ENCODE measurements at regions not wholly inside any gene's neighbourhood (a gene's known extent, or its start where the extent isn't known, plus 50 kb on each side); places are given as distances from the start of the nearest gene placed in this dataset.

GRCh38 chr10:108051218-108051617, 886.7 kb upstream of the SORCS1 start:
- intact Hi-C loops (cut with DNase I), result no loop called here
- Histone ChIP-seq H3K27ac (no peak overlapping the region), H3K4me1 (no peaks in the 10 kb centered on the region), H3K27me3 (no peaks in the 10 kb centered on the region), H3K36me3 (no peaks in the 10 kb centered on the region), H3K9ac (ENCODE audit: low read depth in 2 of 2, low read length in 2 of 2) (no peak overlapping the region), H3K9me3 (no peaks in the 10 kb centered on the region), H3K4me3 (no peak overlapping the region)
- DNase-seq, result no peak
- no peak for TF ChIP-seq CTCF (IDR thresholded peaks at IDR 0.05)

GRCh38 chr10:108050626-108051025, 886.1 kb upstream of the SORCS1 start:
- Histone ChIP-seq H3K36me3 (no peaks in the 10 kb centered on the region), H3K4me3 (no peak overlapping the region), H3K9ac (ENCODE audit: low read depth in 2 of 2, low read length in 2 of 2) (no peak overlapping the region), H3K27ac (no peak overlapping the region), H3K4me1 (no peaks in the 10 kb centered on the region), H3K9me3 (no peaks in the 10 kb centered on the region), H3K27me3 (no peaks in the 10 kb centered on the region)
- TF ChIP-seq CTCF (IDR thresholded peaks at IDR 0.05), result no peak
- no peak for DNase-seq
- intact Hi-C loops (cut with DNase I), result no loop called here

GRCh38 chr10:108049668-108050067, 885.2 kb upstream of the SORCS1 start:
- no peak for DNase-seq
- Histone ChIP-seq H3K9me3 (no peaks in the 10 kb centered on the region), H3K9ac (ENCODE audit: low read depth in 2 of 2, low read length in 2 of 2) (no peak overlapping the region), H3K27me3 (no peaks in the 10 kb centered on the region), H3K36me3 (no peaks in the 10 kb centered on the region), H3K27ac (no peak overlapping the region), H3K4me1 (no peaks in the 10 kb centered on the region), H3K4me3 (no peak overlapping the region)
- intact Hi-C loops (cut with DNase I), result no loop called here
- TF ChIP-seq CTCF (IDR thresholded peaks at IDR 0.05), result no peak

- Histone ChIP-seq H3K27ac (no peak overlapping the region), H3K27me3 (no peaks in the 10 kb centered on the region), H3K9me3 (no peaks in the 10 kb centered on the region), H3K9ac (ENCODE audit: low read depth in 2 of 2, low read length in 2 of 2) (no peak overlapping the region), H3K4me3 (no peak overlapping the region), H3K36me3 (no peaks in the 10 kb centered on the region), H3K4me1 (no peaks in the 10 kb centered on the region)
- TF ChIP-seq CTCF (IDR thresholded peaks at IDR 0.05), result no peak
- DNase-seq, result no peak
- intact Hi-C loops (cut with DNase I), result no loop called here
Measured at GRCh38 chr10:108048898-108049297, 884.4 kb upstream of the SORCS1 start.

- no peak for DNase-seq
- Histone ChIP-seq H3K27me3 (no peaks in the 10 kb centered on the region), H3K4me3 (no peak overlapping the region), H3K36me3 (no peaks in the 10 kb centered on the region), H3K27ac (no peak overlapping the region), H3K9me3 (no peaks in the 10 kb centered on the region), H3K9ac (ENCODE audit: low read depth in 2 of 2, low read length in 2 of 2) (no peak overlapping the region), H3K4me1 (no peaks in the 10 kb centered on the region)
- intact Hi-C loops (cut with DNase I), result no loop called here
- TF ChIP-seq CTCF (IDR thresholded peaks at IDR 0.05), result no peak
Measured at GRCh38 chr10:108039821-108040584, 875.5 kb upstream of the SORCS1 start.

Data from colonic mucosa (tissue), 4 donors.